HCT116 (cell line): ENCODE measurements at regions not wholly inside any gene's neighbourhood (a gene's known extent, or its start where the extent isn't known, plus 50 kb on each side); places are given as distances from the start of the nearest gene placed in this dataset.

Source experiments
- ATAC-seq: fragments of 200-7000 bp; cut with Tn5 transposase; 2 replicates; pipeline ENCODE4 v1.9.1; 2020; ENCODE audit warnings: mild to moderate bottlenecking, moderate library complexity
- BruUV-seq: library from RNA; stranded (reverse); fragments of 400-500 nt; replicated peaks from 2 replicates; lab custom pipeline; 2021; lab: Mats Ljungman, UMichigan
- CTCF ChIA-PET: fragments of 300-600 bp; sonication (Branson Sonifier 250); formaldehyde crosslinking; loops from one replicate; lab custom pipeline; 2021; ENCODE audit warnings: antibody characterized with exemption; lab: Charles Lee
- POLR2A ChIA-PET: fragments of 300-600, 350-600 bp; sonication (Branson Sonifier 250); formaldehyde crosslinking; loops from one replicate; lab custom pipeline; 2021; ENCODE audit warnings: antibody characterized with exemption; lab: Charles Lee
- RAD21 ChIA-PET, 2 experiments: fragments of 300-600 bp; sonication (Branson Sonifier 250); formaldehyde crosslinking; loops; one replicate each; lab custom pipeline; 2023; ENCODE audit warnings: low total read pairs in 2 of 2; ENCODE audit not compliant: uncharacterized antibody in 2 of 2, unreplicated experiment in 2 of 2, low non-redundant PET in 1 of 2; lab: Charles Lee
- DNase-seq: peaks from one replicate; pipeline ENCODE4 v3.0.0-alpha.2; 2010; ENCODE audit warnings: low read depth, low spot score
- H2AFZ ChIP-seq: fragments of 200-600 bp; shearing (Covaris generic), sonication (generic); 2 replicates; pipeline ENCODE4 v1.6.1; 2017; ENCODE audit warnings: low read depth, mixed run types, mixed read lengths, antibody characterized with exemption, low read length; ENCODE audit not compliant: poor library complexity, severe bottlenecking
- H3K27ac ChIP-seq: 2 replicates; pipeline ENCODE4 v1.5.1; 2012; ENCODE audit warnings: low read depth, low read length
- H3K27me3 ChIP-seq: fragments of 200-600 bp; sonication (generic); 2 replicates; pipeline ENCODE4 v1.6.1; 2016; ENCODE audit warnings: mixed run types, low read length, mixed read lengths; ENCODE audit not compliant: insufficient read depth
- H3K36me3 ChIP-seq, 2 experiments: fragments of 200-500 bp in 1 of 2; fragments of 200-600 bp in 1 of 2; sonication (Bioruptor generic) in 1 of 2; sonication (generic) in 1 of 2; 2 replicates each; pipeline versions ENCODE4 v1.5.1 to v1.6.1; 2014 to 2016; ENCODE audit warnings: low read length in 2 of 2, inconsistent platforms in 1 of 2, mixed read lengths in 1 of 2, mixed run types in 1 of 2; ENCODE audit not compliant: insufficient read depth in 2 of 2, control insufficient read depth in 1 of 2
- H3K4me1 ChIP-seq, 2 experiments: fragments of 200-600 bp in 1 of 2; sonication (generic) in 1 of 2; 2 replicates each; pipeline versions ENCODE4 v1.5.1 to v1.6.1; 2012 to 2017; ENCODE audit warnings: low read length in 2 of 2, inconsistent platforms in 1 of 2, mild to moderate bottlenecking in 1 of 2, mixed read lengths in 1 of 2, mixed run types in 1 of 2, moderate library complexity in 1 of 2; ENCODE audit not compliant: insufficient read depth in 2 of 2, control insufficient read depth in 1 of 2
- H3K4me2 ChIP-seq: fragments of 200-600 bp; sonication (generic); 2 replicates; pipeline ENCODE4 v1.6.1; 2017; ENCODE audit warnings: mixed run types, low read length, mixed read lengths
- H3K4me3 ChIP-seq, 2 experiments: fragments of 200-600 bp in 1 of 2; sonication (generic) in 1 of 2; replicated peaks in 1 of 2; 2 replicates each; pipeline ENCODE4 v1.5.1; 2011 to 2016; ENCODE audit warnings: low read length in 2 of 2, control low read depth in 1 of 2, low read depth in 1 of 2, mild to moderate bottlenecking in 1 of 2, mixed read lengths in 1 of 2, mixed run types in 1 of 2
- H3K79me2 ChIP-seq: fragments of 200-600 bp; sonication (generic); 2 replicates; pipeline ENCODE4 v1.6.1; 2017; ENCODE audit warnings: mild to moderate bottlenecking, mixed run types, low read length, moderate library complexity, mixed read lengths; ENCODE audit not compliant: insufficient read depth
- H3K9ac ChIP-seq: fragments of 200-600 bp; sonication (generic); 2 replicates; pipeline ENCODE4 v1.6.1; 2016; ENCODE audit warnings: low read length, mixed read lengths
- H3K9me2 ChIP-seq: fragments of 200-600 bp; sonication (generic), shearing (Covaris generic); 2 replicates; pipeline ENCODE4 v1.6.1; 2017; ENCODE audit warnings: mixed run types, mild to moderate bottlenecking, moderate library complexity; ENCODE audit not compliant: insufficient read depth
- H3K9me3 ChIP-seq, 2 experiments: fragments of 200-500 bp in 1 of 2; fragments of 200-600 bp in 1 of 2; sonication (Bioruptor generic) in 1 of 2; sonication (generic) in 1 of 2; 2 replicates each; pipeline ENCODE4 v1.6.1; 2014 to 2017; ENCODE audit warnings: low read length in 2 of 2, mixed read lengths in 2 of 2, inconsistent platforms in 1 of 2, low read depth in 1 of 2, mild to moderate bottlenecking in 1 of 2, mixed run types in 1 of 2, moderate library complexity in 1 of 2; ENCODE audit not compliant: control insufficient read depth in 1 of 2, insufficient read depth in 1 of 2
- H4K20me1 ChIP-seq: fragments of 200-600 bp; sonication (generic), shearing (Covaris generic); 2 replicates; pipeline ENCODE4 v1.6.1; 2017; ENCODE audit warnings: mixed run types, mild to moderate bottlenecking, moderate library complexity; ENCODE audit not compliant: insufficient read depth
- CBX3 ChIP-seq: IDR thresholded peaks from 2 replicates; pipeline ENCODE4 v1.6.1; 2012; ENCODE audit warnings: low read depth
- CEBPB ChIP-seq: IDR thresholded peaks from 2 replicates; pipeline ENCODE4 v1.6.1; 2012; ENCODE audit warnings: low read depth
- FOSL1 ChIP-seq: IDR thresholded peaks from 2 replicates; pipeline ENCODE4 v1.6.1; 2012; ENCODE audit warnings: low read depth
- POLR2A ChIP-seq: IDR thresholded peaks from 2 replicates; pipeline ENCODE4 v1.7.0; 2011; ENCODE audit warnings: borderline replicate concordance; ENCODE audit not compliant: insufficient read depth, insufficient read length; ENCODE audit errors: extremely low read depth
- POLR2AphosphoS5 ChIP-seq: IDR thresholded peaks from 2 replicates; pipeline ENCODE4 v1.6.1; 2011; ENCODE audit warnings: mild to moderate bottlenecking, low read depth, low read length, moderate library complexity
- RAD21 ChIP-seq: IDR thresholded peaks from 2 replicates; pipeline ENCODE4 v1.6.1; 2012; ENCODE audit warnings: low read depth, mild to moderate bottlenecking
- SIN3A ChIP-seq: IDR thresholded peaks from 2 replicates; pipeline ENCODE4 v1.6.1; 2012; ENCODE audit warnings: low read depth
- SP1 ChIP-seq: IDR thresholded peaks from 2 replicates; pipeline ENCODE4 v1.6.1; 2012; ENCODE audit warnings: low read depth
- TCF7L2 ChIP-seq: IDR thresholded peaks from 2 replicates; pipeline ENCODE4 v1.7.0; 2011; ENCODE audit warnings: borderline replicate concordance, inconsistent platforms; ENCODE audit not compliant: insufficient read depth, insufficient read length; ENCODE audit errors: extremely low read depth
- YY1 ChIP-seq: IDR thresholded peaks from 2 replicates; pipeline ENCODE4 v1.6.1; 2011; ENCODE audit warnings: low read length, low read depth, moderate library complexity, mild to moderate bottlenecking; ENCODE audit not compliant: insufficient replicate concordance; ENCODE audit errors: extremely low read depth
- ZBTB33 ChIP-seq: IDR thresholded peaks from 2 replicates; pipeline ENCODE4 v1.6.1; 2011; ENCODE audit warnings: mild to moderate bottlenecking, low read length, moderate library complexity; ENCODE audit not compliant: insufficient replicate concordance; ENCODE audit errors: extremely low read depth
- ZNF274 ChIP-seq: fragments of 200-500 bp; sonication (Bioruptor generic); IDR thresholded peaks from 2 replicates; pipeline ENCODE4 v1.6.1; 2014; ENCODE audit warnings: mild to moderate bottlenecking, low read depth, low read length, inconsistent platforms
- intact Hi-C: fragments of 100-400 bp; cut with micrococcal nuclease; formaldehyde crosslinking; loops from 2 replicates; pipeline ENCODE4 v1.10.0; 2022
- TF ChIP-seq, protein P1 (sequence below): IDR thresholded peaks from 2 replicates; pipeline ENCODE4 v1.6.1; 2012
- TF ChIP-seq, protein P2 (sequence below): IDR thresholded peaks from 2 replicates; pipeline ENCODE4 v1.6.1; 2012

- no peak for DNase-seq
- no peak for ATAC-seq
- Histone ChIP-seq H3K36me3 (no peaks in the 10 kb centered on the region), H3K79me2 (no peaks in the 10 kb centered on the region), H3K4me1 (no peaks in the 10 kb centered on the region), H2AFZ (no peak overlapping the region), H3K4me3 (no peak overlapping the region), H3K27ac (no peak overlapping the region), H3K9me3 (no peaks in the 10 kb centered on the region), H3K9me2 (no peaks in the 10 kb centered on the region), H3K27me3 (no peaks in the 10 kb centered on the region), H3K9ac (no peak overlapping the region), H4K20me1 (no peaks in the 10 kb centered on the region), H3K4me2 (no peak overlapping the region)
- intact Hi-C loops, result no loop called here
- no peak for TF ChIP-seq YY1
- TF ChIP-seq CBX3, result no peak
- TF ChIP-seq RAD21, result no peak
- no peak for TF ChIP-seq POLR2A
- TF ChIP-seq SIN3A, result no peak
- TF ChIP-seq ZBTB33, result no peak
- no peak for TF ChIP-seq TCF7L2
- TF ChIP-seq ZNF274, result no peak
- TF ChIP-seq CEBPB, result no peak
- TF ChIP-seq FOSL1, result no peak
- TF ChIP-seq, protein P1, sequence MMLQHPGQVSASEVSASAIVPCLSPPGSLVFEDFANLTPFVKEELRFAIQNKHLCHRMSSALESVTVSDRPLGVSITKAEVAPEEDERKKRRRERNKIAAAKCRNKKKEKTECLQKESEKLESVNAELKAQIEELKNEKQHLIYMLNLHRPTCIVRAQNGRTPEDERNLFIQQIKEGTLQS, result no peak
- TF ChIP-seq SP1, result no peak
- TF ChIP-seq, protein P2, sequence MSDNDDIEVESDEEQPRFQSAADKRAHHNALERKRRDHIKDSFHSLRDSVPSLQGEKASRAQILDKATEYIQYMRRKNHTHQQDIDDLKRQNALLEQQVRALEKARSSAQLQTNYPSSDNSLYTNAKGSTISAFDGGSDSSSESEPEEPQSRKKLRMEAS, result no peak
- TF ChIP-seq POLR2AphosphoS5, result no peak
- CTCF ChIA-PET, result no interaction called here
- POLR2A ChIA-PET, result no interaction called here
- RAD21 ChIA-PET, result no interaction called here
- BruUV-seq, result no TSS peak
Measured at GRCh38 chr3:181909241-181909640, 197.5 kb downstream of the SOX2 start.
